ENCODE measurements at regions not wholly inside any gene's neighbourhood (a gene's known extent, or its start where the extent isn't known, plus 50 kb on each side); places are given as distances from the start of the nearest gene placed in this dataset.
A peak's percentile ranks its signal among the peaks of the same experiment; 100 is the strongest.

DNA sequence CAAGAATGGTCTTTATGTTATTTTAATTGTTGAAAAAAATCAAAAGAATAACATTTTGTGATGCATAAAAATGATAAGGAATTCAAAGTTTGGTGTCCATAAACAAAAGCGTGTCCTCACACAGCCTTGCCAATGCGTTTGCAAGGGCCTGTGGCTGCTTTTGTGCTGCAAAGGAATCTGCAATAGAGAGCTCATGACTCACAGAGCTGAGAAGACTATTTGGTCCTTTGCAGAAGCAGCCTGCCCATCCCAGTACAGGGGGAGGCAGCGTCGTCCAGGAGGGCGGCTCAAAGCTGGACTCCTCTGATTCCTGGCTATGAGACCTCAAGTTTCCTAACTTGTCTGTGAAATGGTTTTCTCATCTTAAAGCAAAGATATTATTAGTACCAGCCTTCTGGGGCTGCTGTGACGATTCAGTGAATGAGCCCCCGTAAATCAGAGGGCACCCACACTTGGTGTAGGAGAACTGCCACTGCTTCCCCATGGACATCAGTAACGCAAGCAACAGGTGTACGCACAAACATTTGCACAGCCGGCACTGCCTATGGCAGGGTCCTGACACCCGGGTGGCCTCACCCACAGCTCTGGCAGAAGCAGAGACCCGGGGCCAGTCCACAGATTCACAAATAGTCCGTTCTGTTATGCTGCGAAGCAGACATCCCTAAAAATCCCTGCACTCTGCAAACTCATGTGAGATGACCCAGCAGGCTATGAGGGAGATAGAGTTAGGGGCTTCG, 70.6 kb upstream of the ASAP2 start:
- peak; percentile 56 for DNase-seq

DNA sequence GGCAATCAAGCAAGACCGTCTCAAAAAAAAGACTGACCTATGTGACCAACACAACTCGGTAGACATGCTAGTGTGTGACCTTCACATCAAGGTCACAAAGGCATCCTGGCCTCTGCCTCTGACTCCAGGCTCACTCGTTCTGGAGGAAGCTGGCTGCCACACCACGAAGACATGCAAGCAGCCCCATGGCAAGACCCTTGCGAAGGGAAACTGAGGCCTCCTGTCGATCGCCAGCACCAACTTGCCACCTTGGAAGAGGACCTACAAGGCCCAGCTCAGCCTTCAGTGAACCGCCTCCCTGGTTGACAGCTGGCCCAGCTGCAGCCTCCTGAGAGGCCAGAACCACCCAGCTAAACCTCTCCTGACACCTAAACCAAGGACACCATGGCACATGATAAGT, 79.3 kb upstream of the ASAP2 start:
- DNase-seq = no peak

- DNase-seq = no peak
Measured at GRCh38 chr2:9126540-9126939, 80.1 kb upstream of the ASAP2 start.

DNA sequence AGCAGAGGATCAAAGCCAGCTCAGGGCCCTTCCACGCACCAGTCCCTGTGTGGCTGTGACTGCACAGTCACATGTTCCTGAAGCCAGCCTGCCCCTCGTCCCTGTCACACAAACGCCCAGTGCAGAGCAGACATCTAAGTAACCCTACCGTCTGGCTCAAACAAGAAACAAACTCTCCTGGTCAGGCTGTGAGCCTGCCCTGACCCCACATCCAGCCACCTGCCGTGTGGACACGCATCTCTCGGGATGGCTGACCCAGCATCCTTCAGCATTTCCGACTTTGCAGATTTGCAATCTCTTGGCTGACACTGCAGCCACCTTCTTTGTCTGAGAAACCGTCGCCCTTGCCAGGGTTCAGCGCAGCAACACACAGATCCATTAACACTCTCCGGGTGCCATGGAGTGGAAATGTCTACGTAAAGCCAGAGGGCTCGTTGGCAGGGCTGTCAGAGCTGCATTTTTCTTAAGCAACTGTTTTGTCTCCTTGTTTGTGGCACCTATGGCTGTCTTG, 82.3 kb upstream of the ASAP2 start:
- no peak for DNase-seq

DNA sequence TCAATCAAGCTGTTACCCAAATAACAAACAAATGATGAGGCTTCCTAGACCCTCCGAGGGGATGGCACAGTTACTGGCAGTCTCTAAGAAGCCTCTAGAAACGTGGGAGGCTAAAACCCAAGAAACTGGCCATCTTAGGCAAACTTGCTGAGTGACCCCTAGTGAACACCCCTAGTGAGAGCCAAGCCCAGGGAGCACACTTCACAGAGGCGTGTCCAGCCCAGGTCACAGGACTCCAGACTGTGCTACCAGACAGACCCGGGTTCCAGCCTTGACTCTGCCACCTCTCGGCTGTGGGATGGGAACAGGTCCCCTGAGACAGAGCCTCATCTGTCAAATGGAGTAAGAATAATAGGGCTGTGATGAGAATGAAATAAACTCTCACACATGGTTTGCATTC, 83.5 kb upstream of the ASAP2 start:
- no peak for DNase-seq

- no peak for DNase-seq
Measured at GRCh38 chr2:9122367-9122766, 84.2 kb upstream of the ASAP2 start.

DNA sequence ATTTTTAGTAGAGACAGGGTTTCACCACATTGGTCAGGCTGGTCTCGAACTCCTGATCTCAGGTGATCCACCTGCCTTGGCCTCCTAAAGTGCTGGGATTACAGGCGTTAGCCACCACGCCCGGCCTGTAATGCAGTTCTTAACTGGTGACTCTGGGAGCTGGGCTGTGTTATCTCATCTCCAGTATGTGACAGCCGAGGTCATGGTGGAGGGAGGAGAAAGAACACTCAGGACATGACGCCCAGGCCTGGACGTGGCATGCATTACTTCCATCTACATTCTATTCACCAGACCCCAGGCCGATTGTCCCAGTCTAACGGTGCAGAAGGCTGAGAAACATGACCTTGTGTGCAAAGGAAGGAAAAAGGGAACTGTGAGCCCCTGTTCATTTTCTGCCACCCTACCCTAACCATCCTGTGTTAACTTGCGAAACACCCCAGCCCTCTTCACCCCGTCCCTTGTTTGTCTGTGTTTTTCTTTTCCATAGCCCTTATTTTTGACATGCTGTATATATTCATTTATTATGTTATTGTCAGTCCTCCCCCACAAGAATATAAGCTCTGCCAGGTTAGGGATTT, 88.1 kb upstream of the ASAP2 start:
- no peak for DNase-seq

DNA sequence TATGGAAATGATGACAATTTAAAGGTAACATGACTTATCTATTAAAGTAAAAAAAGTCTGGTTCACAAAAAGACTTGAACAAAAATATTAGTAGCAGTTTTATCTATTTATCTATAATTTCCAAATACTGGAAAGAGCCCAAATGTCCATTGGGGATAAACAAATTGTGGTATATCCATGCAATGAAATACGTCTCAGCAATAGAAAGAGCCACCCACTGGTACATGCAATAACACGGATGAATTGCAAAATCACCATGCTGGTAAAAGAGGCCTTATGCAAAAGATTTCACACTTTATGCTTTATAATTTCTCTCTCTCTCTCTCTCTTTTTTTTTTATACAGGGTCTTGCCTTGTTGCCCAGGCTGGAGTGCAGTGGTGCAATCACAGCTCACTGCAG, 91.4 kb upstream of the ASAP2 start:
- DNase-seq = no peak

DNA sequence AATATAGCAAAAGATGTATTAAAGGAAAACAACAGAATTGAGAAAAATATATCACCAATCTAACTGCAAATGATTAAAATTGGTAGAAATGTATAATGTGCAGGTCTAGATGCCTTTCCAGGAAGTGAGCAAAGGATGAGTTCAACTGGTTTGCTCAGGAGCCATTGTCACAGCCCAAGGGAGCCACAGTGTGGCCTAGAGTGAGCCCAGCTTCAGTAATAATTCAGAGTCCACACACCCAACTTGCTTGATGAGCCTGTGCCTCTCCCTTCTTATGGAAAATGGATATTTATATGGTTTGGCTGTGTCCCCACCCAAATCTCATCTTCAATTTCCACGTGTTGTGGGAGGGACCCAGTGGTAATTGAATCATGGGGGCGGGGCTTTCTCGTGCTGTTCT, 92.2 kb upstream of the ASAP2 start:
- DNase-seq = no peak

DNA sequence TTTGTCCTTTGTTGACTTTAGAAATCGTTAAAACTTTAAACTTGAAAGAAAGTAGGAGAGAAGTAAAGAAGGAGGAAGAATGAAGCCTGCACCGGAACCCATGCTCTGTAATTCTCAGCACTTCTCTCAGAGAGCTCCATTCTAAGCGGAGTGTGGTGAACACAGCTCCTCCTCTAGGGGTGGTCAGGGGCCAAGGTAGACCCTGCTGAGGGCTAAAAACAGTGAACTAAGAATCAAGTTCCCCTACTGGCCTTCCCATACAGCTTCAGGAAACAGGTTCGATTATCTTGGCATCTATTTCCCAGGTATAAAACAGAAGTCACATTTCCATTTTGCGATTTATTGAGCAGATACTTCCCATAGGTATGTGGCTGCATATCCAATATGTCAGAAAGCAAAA, 92.7 kb upstream of the ASAP2 start:
- no peak for DNase-seq

DNA sequence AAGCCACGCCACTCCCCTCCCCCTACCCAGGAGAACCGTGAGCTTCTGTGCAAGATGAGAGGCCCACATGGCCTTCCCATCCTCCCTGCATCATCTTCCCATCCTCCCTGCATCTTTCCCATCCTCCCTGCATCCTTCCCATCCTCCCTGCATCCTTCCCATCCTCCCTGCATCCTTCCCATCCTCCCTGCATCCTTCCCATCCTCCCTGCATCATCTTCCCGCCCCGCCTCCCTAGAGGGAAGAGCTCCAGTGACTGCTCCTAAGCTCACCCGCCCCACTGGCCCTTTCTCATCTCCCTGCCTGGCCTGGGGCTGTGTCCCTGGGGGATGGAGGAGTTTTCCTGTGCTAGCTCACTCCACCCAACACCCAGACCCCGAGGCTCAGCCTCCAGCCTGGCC, 93.3 kb upstream of the ASAP2 start:
- no peak for DNase-seq

DNA sequence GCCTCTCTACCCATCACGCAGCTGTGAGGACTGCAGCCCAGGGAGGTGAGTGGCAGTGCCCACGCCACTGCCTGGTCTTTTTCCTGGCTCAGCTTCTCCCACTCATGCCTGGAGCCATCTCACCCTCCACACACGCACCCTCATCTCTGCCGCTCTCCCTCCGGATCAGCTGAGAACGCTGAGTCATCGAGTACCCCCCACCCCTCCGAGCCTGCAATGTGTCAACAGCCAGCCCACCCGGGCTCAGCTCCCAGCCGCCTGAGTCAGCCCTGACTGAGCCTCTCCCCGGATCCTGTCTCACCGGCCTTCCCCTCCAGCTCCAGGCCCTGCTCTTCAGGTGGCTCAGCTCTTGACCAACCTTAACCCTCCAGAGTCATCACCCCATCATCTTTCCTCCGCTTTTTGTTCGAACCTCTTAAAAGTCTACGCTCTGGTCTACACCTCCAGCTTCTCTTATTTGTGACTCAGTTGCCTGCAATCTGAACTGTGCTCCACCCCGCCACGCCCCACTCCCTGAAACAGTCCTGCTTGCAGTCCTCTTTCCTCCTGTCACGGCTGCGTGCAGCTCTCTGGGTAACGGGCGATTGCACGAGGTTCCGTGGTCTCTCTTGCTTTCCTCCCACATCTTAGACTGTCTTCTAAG, 94.4 kb upstream of the ASAP2 start:
- peak; percentile 95 for DNase-seq

DNA sequence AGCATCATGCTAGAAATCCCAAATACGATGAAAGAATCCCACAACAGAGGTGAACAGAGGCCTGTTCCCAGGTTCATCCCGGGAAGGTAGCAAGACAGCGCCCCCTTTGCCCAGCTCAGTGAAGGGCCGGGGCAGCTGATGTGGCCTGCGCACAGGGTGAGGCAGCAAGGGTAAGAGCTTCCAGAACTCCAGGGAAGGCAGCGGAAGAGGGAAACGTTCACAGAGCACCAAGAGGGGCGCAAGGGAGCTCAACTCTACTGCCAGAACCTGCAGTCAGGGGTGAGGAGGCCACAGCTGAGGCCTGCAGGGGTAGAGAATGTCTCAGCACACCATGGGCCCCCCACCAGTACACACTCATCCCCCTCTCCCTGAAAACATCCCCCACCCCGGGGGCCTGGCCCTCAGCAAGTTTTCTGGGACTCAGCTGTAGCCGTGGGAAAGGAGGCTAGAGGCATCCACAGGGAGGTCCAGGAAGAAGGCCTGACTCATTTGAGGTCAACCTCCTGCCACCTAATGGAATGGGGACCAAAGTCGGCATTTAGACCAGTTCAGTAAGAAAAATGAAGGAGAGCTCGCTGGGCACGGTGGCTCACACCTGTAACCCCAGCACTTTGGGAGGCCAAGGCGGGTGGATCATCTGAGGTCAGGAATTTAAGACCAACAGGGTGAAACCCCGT, 95.6 kb upstream of the ASAP2 start:
- DNase-seq = peak; percentile 39

GRCh38 chr2:9110346-9110884, 96.2 kb upstream of the ASAP2 start:
- DNase-seq = no peak

DNA sequence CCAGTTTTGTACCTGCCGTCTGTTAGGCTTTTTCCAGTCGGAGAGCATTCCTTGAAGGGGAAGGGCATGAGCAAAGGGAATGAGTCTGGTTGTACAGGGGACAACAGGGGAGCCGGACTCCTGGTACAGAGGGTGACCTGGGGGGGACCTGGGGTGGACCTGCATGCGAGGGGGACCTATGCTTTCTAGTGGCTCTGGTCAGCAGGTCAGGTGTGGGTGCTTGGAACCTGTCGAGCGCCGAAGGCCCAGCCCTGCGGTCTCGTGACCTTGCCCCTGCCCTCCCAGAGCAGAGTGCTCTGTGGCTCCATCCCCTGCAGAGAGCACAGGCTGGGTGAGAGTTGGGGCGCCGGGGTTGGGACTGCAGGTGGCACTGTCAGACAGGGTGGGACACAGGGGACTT, 96.7 kb upstream of the ASAP2 start:
- DNase-seq = no peak

GRCh38 chr2:9108210-9108967, 98.2 kb upstream of the ASAP2 start:
- DNase-seq = no peak

- no peak for DNase-seq
Measured at GRCh38 chr2:9107168-9108025, 99.2 kb upstream of the ASAP2 start.

DNA sequence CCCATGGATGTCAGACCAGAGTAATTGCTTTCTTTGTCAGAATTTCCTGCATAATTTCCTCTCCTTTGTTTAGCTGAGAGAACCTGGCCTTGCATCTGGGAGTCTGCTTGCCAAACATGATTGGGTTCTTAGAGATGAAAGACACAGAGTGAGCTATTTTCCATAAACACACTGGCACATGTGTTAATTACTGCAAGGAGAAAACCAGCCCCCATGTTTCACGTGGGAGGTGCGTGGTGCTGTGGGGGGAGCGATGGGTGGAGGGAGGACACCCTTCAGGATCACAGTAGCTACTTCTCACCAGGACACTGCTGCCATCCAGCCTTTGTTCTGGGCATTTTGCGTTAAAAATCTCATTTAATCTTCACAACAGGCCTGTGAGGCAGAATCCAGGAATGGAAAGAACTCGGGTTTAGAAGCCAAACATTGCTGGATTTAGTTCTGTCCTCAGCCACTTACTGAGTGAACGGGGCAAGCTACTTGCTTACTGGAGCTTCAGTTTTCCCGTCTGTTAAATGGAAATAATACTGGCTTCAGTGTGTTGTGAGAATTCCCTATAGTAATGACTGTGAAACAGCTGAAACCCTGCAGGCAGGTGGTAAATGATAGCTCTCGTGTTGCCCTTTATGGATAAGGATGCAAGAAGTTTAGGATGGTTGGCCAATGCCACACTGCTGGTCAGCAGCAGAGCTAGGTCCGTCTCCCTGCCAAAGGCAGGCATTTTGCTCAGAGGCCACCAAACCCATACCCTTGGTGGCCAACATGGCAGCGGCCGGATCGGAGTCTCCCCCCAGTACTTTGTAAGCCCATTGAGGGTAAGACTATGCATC, 100.1 kb upstream of the ASAP2 start:
- DNase-seq = no peak

DNA sequence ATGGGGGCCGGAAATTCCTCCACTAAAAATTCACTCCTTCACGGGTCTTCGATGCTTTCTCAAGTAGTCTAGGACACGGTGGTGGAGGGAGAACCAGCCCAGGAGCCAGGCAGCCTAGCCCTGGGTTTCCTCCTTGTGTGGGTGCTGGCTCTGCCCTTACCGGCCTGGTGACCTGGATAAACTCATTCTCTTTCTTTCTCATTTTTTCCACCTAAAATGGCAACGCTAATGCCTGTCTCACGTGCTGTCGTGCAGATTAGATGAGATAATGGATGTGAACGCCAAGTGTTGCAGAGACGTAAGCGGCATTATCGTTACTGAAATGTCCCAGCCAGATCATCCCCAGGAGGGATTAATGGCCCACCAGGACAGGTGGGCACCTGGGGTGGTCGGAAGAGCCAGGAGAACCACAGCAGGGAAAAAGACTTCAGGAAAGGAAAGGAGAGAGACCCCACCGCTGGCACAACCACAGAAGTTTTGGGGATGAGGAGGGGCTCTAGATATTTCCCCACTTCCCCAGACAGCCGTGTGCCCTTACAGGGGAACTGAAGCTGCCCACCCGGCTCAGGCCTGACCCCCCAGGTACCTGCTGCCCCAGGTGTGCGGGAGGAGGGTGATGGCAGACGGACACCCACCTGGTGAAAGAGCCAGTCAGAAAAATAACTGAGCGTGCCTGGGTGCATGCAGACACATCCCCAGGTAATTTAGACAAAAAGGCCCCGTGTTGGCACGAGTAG, 100.8 kb upstream of the ASAP2 start:
- no peak for DNase-seq

- no peak for DNase-seq
Measured at GRCh38 chr2:9103663-9104277, 100.3 kb upstream of the MBOAT2 start.
